Neural progenitor cell (in vitro differentiated cells): ENCODE measurements at regions not wholly inside any gene's neighbourhood (a gene's known extent, or its start where the extent isn't known, plus 50 kb on each side); places are given as distances from the start of the nearest gene placed in this dataset.

Experiments
- DNase-seq: peaks from one replicate; pipeline ENCODE4 v3.0.0-alpha.2; 2016; ENCODE audit warnings: low spot score
- H2AFZ ChIP-seq: fragments of 200-600 bp; sonication (generic); replicated peaks from 2 replicates; pipeline ENCODE4 v1.6.1; 2016; ENCODE audit warnings: antibody characterized with exemption
- H3F3A ChIP-seq: fragments of 200-600 bp; sonication (generic); 2 replicates; pipeline ENCODE4 v1.6.1; 2016; ENCODE audit warnings: antibody characterized with exemption, low read depth
- H3K27ac ChIP-seq: fragments of 200-600 bp; sonication (generic); 2 replicates; pipeline ENCODE4 v1.5.1; 2016; ENCODE audit warnings: mild to moderate bottlenecking
- H3K27me3 ChIP-seq: fragments of 200-600 bp; sonication (generic); 2 replicates; pipeline ENCODE4 v1.6.1; 2016; ENCODE audit warnings: mild to moderate bottlenecking, moderate library complexity
- H3K36me3 ChIP-seq: fragments of 200-600 bp; sonication (generic); 2 replicates; pipeline ENCODE4 v1.5.1; 2016
- H3K4me1 ChIP-seq: fragments of 200-600 bp; sonication (generic); 2 replicates; pipeline ENCODE4 v1.6.1; 2016; ENCODE audit warnings: mixed run types
- H3K4me2 ChIP-seq: fragments of 200-600 bp; sonication (generic); 2 replicates; pipeline ENCODE4 v1.6.1; 2016
- H3K4me3 ChIP-seq: fragments of 200-600 bp; sonication (generic); 2 replicates; pipeline ENCODE4 v1.5.1; 2016
- H3K79me2 ChIP-seq: fragments of 200-600 bp; sonication (generic); 2 replicates; pipeline ENCODE4 v1.6.1; 2016; ENCODE audit warnings: low read depth
- H3K9ac ChIP-seq: fragments of 200-600 bp; sonication (generic); 2 replicates; pipeline ENCODE4 v1.6.1; 2016
- H3K9me3 ChIP-seq: fragments of 200-600 bp; sonication (generic); 2 replicates; pipeline ENCODE4 v1.5.1; 2016; ENCODE audit warnings: low read depth
- H4K20me1 ChIP-seq: fragments of 200-600 bp; sonication (generic); 2 replicates; pipeline ENCODE4 v1.6.1; 2016; ENCODE audit warnings: low read depth
- H3K27ac Mint-ChIP-seq: 3 replicates; pipeline ENCODE4 v1.8.0; 2021; ENCODE audit warnings: mixed read lengths
- H3K27me3 Mint-ChIP-seq: 2 replicates; pipeline ENCODE4 v1.8.0; 2022; ENCODE audit warnings: low read depth, mild to moderate bottlenecking, inconsistent platforms, moderate library complexity, mixed read lengths; ENCODE audit not compliant: insufficient read depth
- H3K36me3 Mint-ChIP-seq: 3 replicates; pipeline ENCODE4 v1.8.0; 2021; ENCODE audit warnings: mixed read lengths
- H3K4me1 Mint-ChIP-seq: 3 replicates; pipeline ENCODE4 v1.8.0; 2021; ENCODE audit warnings: mixed read lengths
- H3K4me3 Mint-ChIP-seq: 3 replicates; pipeline ENCODE4 v1.8.0; 2021; ENCODE audit warnings: mild to moderate bottlenecking, moderate library complexity, mixed read lengths
- H3K9me3 Mint-ChIP-seq: 3 replicates; pipeline ENCODE4 v1.8.0; 2020; ENCODE audit warnings: mixed read lengths
- CTCF ChIP-seq: fragments of 200-600 bp; sonication (generic); IDR thresholded peaks from 2 replicates; pipeline ENCODE4 v1.5.1; 2017; ENCODE audit warnings: antibody characterized with exemption, mild to moderate bottlenecking
- EZH2 ChIP-seq: fragments of 200-600 bp; sonication (generic); IDR thresholded peaks from 2 replicates; pipeline ENCODE4 v1.6.1; 2017; ENCODE audit warnings: antibody characterized with exemption, mild to moderate bottlenecking, moderate library complexity
- EZH2phosphoT487 ChIP-seq: fragments of 200-600 bp; sonication (generic); IDR thresholded peaks from 2 replicates; pipeline ENCODE4 v1.6.1; 2017; ENCODE audit warnings: antibody characterized with exemption

- DNase-seq = no peak
- Histone ChIP-seq H3K9ac (no peak overlapping the region), H3K27me3 (no peaks in the 10 kb centered on the region), H3K36me3 (no peaks in the 10 kb centered on the region), H2AFZ (no peak overlapping the region), H3F3A (no peaks in the 10 kb centered on the region), H3K4me3 (no peak overlapping the region), H3K4me1 (peaks cover 3% of the 10 kb centered on the region), H3K27ac (no peak overlapping the region), H3K4me2 (no peak overlapping the region), H3K9me3 (peaks cover 8% of the 10 kb centered on the region), H4K20me1 (no peaks in the 10 kb centered on the region), H3K79me2 (no peaks in the 10 kb centered on the region)
- H3K4me3 Mint-ChIP-seq = no peak overlapping the region
- TF ChIP-seq CTCF (no peak), EZH2 (no peak), EZH2phosphoT487 (no peak)
- peaks cover 10% of the 10 kb centered on the region for H3K9me3 Mint-ChIP-seq
- H3K27me3 Mint-ChIP-seq = peaks cover 2% of the 10 kb centered on the region
- no peaks in the 10 kb centered on the region for H3K4me1 Mint-ChIP-seq
- H3K27ac Mint-ChIP-seq = no peak overlapping the region
- H3K36me3 Mint-ChIP-seq = peaks cover 2% of the 10 kb centered on the region
Measured at GRCh38 chr3:25165306-25165705, 262.8 kb upstream of the RARB start.

- DNase-seq = no peak
- H4K20me1 ChIP-seq = no peaks in the 10 kb centered on the region
- peaks cover 2% of the 10 kb centered on the region for H3F3A ChIP-seq
- peaks cover 2% of the 10 kb centered on the region for H3K36me3 Mint-ChIP-seq
- peaks cover 1% of the 10 kb centered on the region for H3K4me1 Mint-ChIP-seq
- no peak overlapping the region for H2AFZ ChIP-seq
- H3K4me3 ChIP-seq = no peak overlapping the region
- no peak overlapping the region for H3K4me3 Mint-ChIP-seq
- H3K79me2 ChIP-seq = no peaks in the 10 kb centered on the region
- no peak overlapping the region for H3K9ac ChIP-seq
- peaks cover 10% of the 10 kb centered on the region for H3K4me1 ChIP-seq
- H3K27me3 ChIP-seq = no peaks in the 10 kb centered on the region
- H3K27ac ChIP-seq = no peak overlapping the region
- H3K9me3 ChIP-seq = peaks cover 8% of the 10 kb centered on the region
- H3K4me2 ChIP-seq = no peak overlapping the region
- no peak overlapping the region for H3K27ac Mint-ChIP-seq
- H3K9me3 Mint-ChIP-seq = peaks cover 11% of the 10 kb centered on the region
- H3K27me3 Mint-ChIP-seq = peaks cover 2% of the 10 kb centered on the region
- TF ChIP-seq EZH2 (no peak), EZH2phosphoT487 (no peak), CTCF (no peak)
- H3K36me3 ChIP-seq = no peaks in the 10 kb centered on the region
Measured at GRCh38 chr3:25166016-25166415, 262.0 kb upstream of the RARB start.

GRCh38 chr3:25169151-25169550, 258.9 kb upstream of the RARB start:
- no peak overlapping the region for H2AFZ ChIP-seq
- peaks cover 22% of the 10 kb centered on the region for H3K4me1 ChIP-seq
- H3K9me3 ChIP-seq = peaks cover 8% of the 10 kb centered on the region
- no peak overlapping the region for H3K27ac ChIP-seq
- no peaks in the 10 kb centered on the region for H3K79me2 ChIP-seq
- H3K4me3 ChIP-seq = no peak overlapping the region
- no peak overlapping the region for H3K4me2 ChIP-seq
- no peak overlapping the region for H3K27ac Mint-ChIP-seq
- H4K20me1 ChIP-seq = no peaks in the 10 kb centered on the region
- no peaks in the 10 kb centered on the region for H3K36me3 ChIP-seq
- no peak overlapping the region for H3K4me3 Mint-ChIP-seq
- peaks cover 9% of the 10 kb centered on the region for H3F3A ChIP-seq
- peaks cover 4% of the 10 kb centered on the region for H3K4me1 Mint-ChIP-seq
- DNase-seq = no peak
- no peaks in the 10 kb centered on the region for H3K27me3 ChIP-seq
- H3K36me3 Mint-ChIP-seq = peaks cover 2% of the 10 kb centered on the region
- peaks cover 2% of the 10 kb centered on the region for H3K27me3 Mint-ChIP-seq
- no peak overlapping the region for H3K9ac ChIP-seq
- TF ChIP-seq EZH2phosphoT487 = no peak
- no peak for TF ChIP-seq CTCF
- TF ChIP-seq EZH2 = no peak
- H3K9me3 Mint-ChIP-seq = peaks cover 12% of the 10 kb centered on the region

GRCh38 chr3:25170021-25170420, 258.0 kb upstream of the RARB start:
- DNase-seq = no peak
- H3K36me3 ChIP-seq = no peaks in the 10 kb centered on the region
- Mint-ChIP-seq H3K27ac (no peak overlapping the region), H3K36me3 (peaks cover 2% of the 10 kb centered on the region), H3K4me3 (no peak overlapping the region), H3K9me3 (peaks cover 12% of the 10 kb centered on the region), H3K4me1 (peaks cover 4% of the 10 kb centered on the region), H3K27me3 (peaks cover 2% of the 10 kb centered on the region)
- no peaks in the 10 kb centered on the region for H3K27me3 ChIP-seq
- TF ChIP-seq EZH2 (no peak), EZH2phosphoT487 (no peak), CTCF (no peak)
- no peaks in the 10 kb centered on the region for H3K79me2 ChIP-seq
- no peaks in the 10 kb centered on the region for H4K20me1 ChIP-seq
- H3F3A ChIP-seq = peaks cover 9% of the 10 kb centered on the region
- H3K4me3 ChIP-seq = no peak overlapping the region
- H3K4me2 ChIP-seq = no peak overlapping the region
- H3K4me1 ChIP-seq = peaks cover 24% of the 10 kb centered on the region
- H3K9ac ChIP-seq = no peak overlapping the region
- no peak overlapping the region for H3K27ac ChIP-seq
- H3K9me3 ChIP-seq = peaks cover 8% of the 10 kb centered on the region
- no peak overlapping the region for H2AFZ ChIP-seq
